Brain microvascular endothelial cell (primary cell): ENCODE measurements at regions not wholly inside any gene's neighbourhood (a gene's known extent, or its start where the extent isn't known, plus 50 kb on each side); places are given as distances from the start of the nearest gene placed in this dataset.

ENCODE experiments used
- DNase-seq: peaks from one replicate; pipeline ENCODE4 v3.0.0-alpha.2; 2020
- H3K27ac ChIP-seq: fragments of 250-450 bp; sonication (Bioruptor Pico); 2 replicates; pipeline ENCODE4 v1.5.1; 2020; ENCODE audit warnings: mild to moderate bottlenecking, moderate library complexity
- H3K27me3 ChIP-seq: fragments of 250-450 bp; sonication (Bioruptor Pico); replicated peaks from 2 replicates; pipeline ENCODE4 v1.5.1; 2020; ENCODE audit warnings: mild to moderate bottlenecking
- H3K36me3 ChIP-seq: fragments of 250-450 bp; sonication (Bioruptor Pico); replicated peaks from 2 replicates; pipeline ENCODE4 v1.5.1; 2020; ENCODE audit warnings: mild to moderate bottlenecking
- H3K4me3 ChIP-seq: 2 replicates; pipeline ENCODE4 v1.5.1; 2011; ENCODE audit warnings: low read depth, mild to moderate bottlenecking, control low read depth, low read length, moderate library complexity
- CTCF ChIP-seq: IDR thresholded peaks from 2 replicates; pipeline ENCODE4 v1.5.1; 2011; ENCODE audit warnings: low read depth, mild to moderate bottlenecking, moderate library complexity, low read length, control low read depth, inconsistent platforms; ENCODE audit errors: missing control alignments
- in situ Hi-C: cut with HindIII; loops from 2 replicates; pipeline ENCODE4 v1.10.0; 2017; ENCODE audit warnings: low sequenced_read_pairs, low pct_ligation_motif_present

GRCh38 chr18:55879331-55879730, 291.3 kb upstream of the TCF4 start:
- Histone ChIP-seq H3K36me3 (no peaks in the 10 kb centered on the region), H3K27ac (no peak overlapping the region), H3K4me3 (no peak overlapping the region), H3K27me3 (no peaks in the 10 kb centered on the region)
- in situ Hi-C loops, result no loop called here
- no peak for TF ChIP-seq CTCF
- no peak for DNase-seq

DNA sequence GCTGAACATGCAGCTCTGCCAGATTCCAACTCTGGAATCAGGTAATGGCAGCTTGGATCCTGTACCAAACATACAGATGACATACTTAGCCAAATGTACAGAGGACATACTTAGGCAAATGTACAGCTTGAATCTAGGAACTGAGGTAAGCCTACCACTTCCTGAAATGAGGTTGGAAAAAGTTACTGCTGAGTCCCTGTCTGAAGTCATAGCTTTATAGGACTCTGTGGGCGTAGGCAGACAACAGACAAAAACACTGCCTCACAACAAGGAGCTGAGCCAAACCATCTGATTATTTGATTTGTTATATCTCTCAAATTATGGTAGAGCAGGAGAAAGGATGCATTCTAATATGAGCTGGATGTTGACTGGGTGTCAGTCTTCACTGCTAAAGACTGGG, 290.2 kb upstream of the TCF4 start:
- peak; percentile 32 for DNase-seq
- Histone ChIP-seq H3K36me3 (no peaks in the 10 kb centered on the region), H3K4me3 (no peak overlapping the region), H3K27me3 (no peaks in the 10 kb centered on the region), H3K27ac (no peak overlapping the region)
- TF ChIP-seq CTCF, result no peak
- in situ Hi-C loops, result no loop called here

- no peak for DNase-seq
- TF ChIP-seq CTCF, result no peak
- Histone ChIP-seq H3K27me3 (no peaks in the 10 kb centered on the region), H3K36me3 (no peaks in the 10 kb centered on the region), H3K27ac (no peak overlapping the region), H3K4me3 (no peak overlapping the region)
- in situ Hi-C loops, result no loop called here
Measured at GRCh38 chr18:55877321-55877720, 289.3 kb upstream of the TCF4 start.

- Histone ChIP-seq H3K36me3 (no peaks in the 10 kb centered on the region), H3K27me3 (no peaks in the 10 kb centered on the region), H3K27ac (no peak overlapping the region), H3K4me3 (no peak overlapping the region)
- DNase-seq, result no peak
- in situ Hi-C loops, result no loop called here
- TF ChIP-seq CTCF, result no peak
Measured at GRCh38 chr18:55876254-55876653, 288.3 kb upstream of the TCF4 start.

DNA sequence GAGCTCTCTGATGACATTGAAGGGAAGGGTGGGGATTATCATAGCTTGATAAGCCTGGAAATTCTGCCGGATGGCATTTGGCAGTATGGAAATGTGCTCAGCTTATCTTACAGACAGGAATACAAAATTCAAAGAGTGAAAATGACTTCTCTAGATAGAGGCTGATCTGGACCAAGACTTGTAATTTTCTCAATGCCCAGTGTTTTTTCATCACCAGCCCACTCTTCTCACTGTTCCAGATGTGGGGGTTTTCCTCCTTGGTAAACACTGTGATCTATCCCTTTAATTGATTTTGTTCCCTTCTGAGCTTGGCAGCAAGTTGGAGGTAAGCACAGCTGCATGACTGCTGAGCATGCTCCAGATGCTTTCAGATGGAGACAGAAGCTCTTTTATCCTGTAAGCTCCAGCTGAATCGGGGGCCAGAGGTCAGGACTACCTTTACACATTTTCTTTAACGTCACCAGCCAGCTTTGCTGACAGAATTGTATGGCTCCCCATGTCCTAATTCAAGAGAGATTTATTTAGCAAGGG, 287.4 kb upstream of the TCF4 start:
- H3K4me3 ChIP-seq, result no peak overlapping the region
- no peaks in the 10 kb centered on the region for H3K36me3 ChIP-seq
- no peak overlapping the region for H3K27ac ChIP-seq
- DNase-seq, result no peak
- in situ Hi-C loops, result no loop called here
- TF ChIP-seq CTCF, result no peak
- no peaks in the 10 kb centered on the region for H3K27me3 ChIP-seq

DNA sequence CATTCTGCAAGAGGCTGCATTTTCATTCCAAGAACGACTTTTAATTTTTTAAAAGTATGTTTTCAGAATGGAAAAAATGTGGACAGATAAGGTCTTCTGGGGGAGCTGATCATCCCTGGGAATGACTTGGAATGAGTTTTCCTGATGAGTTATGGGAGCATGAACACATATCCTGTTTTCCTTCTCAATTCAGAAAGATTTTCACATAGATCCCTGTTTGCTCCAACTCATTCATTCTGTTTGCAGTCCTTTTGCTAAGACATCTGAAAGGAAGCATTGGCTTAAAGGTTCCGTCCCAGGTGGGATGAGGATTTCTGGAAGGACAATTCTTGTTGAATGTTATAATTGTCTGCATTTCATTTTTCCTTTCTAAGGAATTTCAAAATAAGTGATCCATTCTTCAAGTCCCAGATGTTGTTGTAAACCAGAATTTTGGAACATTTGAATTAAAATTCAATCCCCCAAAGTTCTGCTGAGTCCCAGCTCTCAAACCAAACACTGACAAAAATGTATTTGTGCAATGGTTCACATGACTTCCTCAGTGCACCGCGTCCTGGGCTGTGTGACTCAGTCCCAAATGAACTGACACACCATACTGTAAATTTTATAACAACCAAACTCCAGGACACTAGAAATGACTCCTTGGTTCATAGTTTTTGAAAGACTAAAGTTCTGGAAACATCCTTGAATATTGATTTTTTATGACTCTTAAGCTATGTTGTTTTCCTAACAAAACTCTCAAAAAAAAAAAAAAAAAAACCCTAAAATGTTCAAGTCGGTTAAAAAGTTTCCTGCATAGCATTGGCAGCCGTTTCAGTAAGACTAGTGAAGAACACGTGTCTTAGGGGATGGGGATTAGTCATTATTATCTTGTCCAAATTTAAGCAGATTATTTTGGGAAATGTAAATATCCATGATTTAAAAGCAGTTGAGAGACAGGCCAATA, 281.8 kb upstream of the TCF4 start:
- DNase-seq, result peak; percentile 31
- no peak for TF ChIP-seq CTCF
- Histone ChIP-seq H3K27ac (no peak overlapping the region), H3K27me3 (no peaks in the 10 kb centered on the region), H3K4me3 (no peak overlapping the region), H3K36me3 (no peaks in the 10 kb centered on the region)
- in situ Hi-C loops, result no loop called here
